Heart left ventricle (tissue), 16 donors: ENCODE measurements at regions not wholly inside any gene's neighbourhood (a gene's known extent, or its start where the extent isn't known, plus 50 kb on each side); places are given as distances from the start of the nearest gene placed in this dataset.

Source experiments
- ATAC-seq, 4 donors: fragments of 200-7000 bp; cut with Tn5 transposase; one replicate each; pipeline ENCODE4 v1.9.1; 2020 to 2022; ENCODE audit warnings: moderate library complexity in 4 of 4, mild to moderate bottlenecking in 3 of 4, moderate number of reproducible peaks in 1 of 4
- DNase-seq, 5 donors: peaks; one replicate each; pipeline ENCODE4 v3.0.0-alpha.2; 2020
- H3K27ac ChIP-seq, 12 donors: fragments of 200-600 bp; sonication (generic) in 4 of 12; one replicate each; pipeline versions ENCODE4 v1.5.0 to v1.8.0; 2016 to 2022; ENCODE audit warnings: mild to moderate bottlenecking in 2 of 12
- H3K27me3 ChIP-seq, 9 donors: fragments of 200-600 bp; sonication (generic) in 2 of 9; one replicate each; pipeline versions ENCODE4 v1.5.1 to v1.8.0; 2016 to 2022; ENCODE audit warnings: mild to moderate bottlenecking in 3 of 9
- H3K36me3 ChIP-seq, 9 donors: fragments of 200-600 bp; sonication (generic) in 2 of 9; one replicate each; pipeline versions ENCODE4 v1.5.0 to v1.8.0; 2018 to 2022; ENCODE audit warnings: mild to moderate bottlenecking in 2 of 9
- H3K4me1 ChIP-seq, 12 donors: fragments of 200-600 bp; sonication (generic) in 4 of 12; one replicate each; pipeline versions ENCODE4 v1.5.0 to v1.8.0; 2016 to 2022; ENCODE audit warnings: mild to moderate bottlenecking in 3 of 12
- H3K4me3 ChIP-seq, 12 donors: fragments of 200-600 bp; sonication (generic) in 4 of 12; one replicate each; pipeline versions ENCODE4 v1.5.0 to v1.8.0; 2017 to 2022; ENCODE audit warnings: mild to moderate bottlenecking in 9 of 12, moderate library complexity in 4 of 12
- H3K9me3 ChIP-seq, 12 donors: fragments of 200-600 bp; sonication (generic) in 4 of 12; one replicate each; pipeline versions ENCODE4 v1.5.0 to v1.8.0; 2016 to 2022; ENCODE audit warnings: mild to moderate bottlenecking in 1 of 12
- POLR2A ChIP-seq, 2 donors: fragments of 450-650 bp; IDR thresholded peaks; one replicate each; pipeline ENCODE4 v1.6.1; 2017; ENCODE audit warnings: antibody characterized with exemption in 2 of 2, mild to moderate bottlenecking in 2 of 2, moderate library complexity in 2 of 2
- WGBS, 4 donors: extraction: QIAGEN DNeasy Blood & Tissue Kit in 2 of 4; methylation state at CpG; one replicate each; pipeline versions ENCODE4 v1.1.5 to v1.1.7; 2013 to 2018; 5-methylcytosine and 5-hydroxymethylcytosine counted together
- intact Hi-C, 10 donors: fragments of 100-400 bp; cut with DNase I; formaldehyde crosslinking; loops; one replicate each; pipeline versions ENCODE4 v1.11.1 to v1.14.2; 2022
- TF ChIP-seq, protein P1 (sequence below), 12 donors: fragments of 200-600 bp; sonication (generic) in 4 of 12; IDR thresholded peaks; one replicate each; pipeline versions ENCODE4 v1.5.0 to v1.8.0; 2018 to 2022; ENCODE audit warnings: antibody characterized with exemption in 12 of 12, mild to moderate bottlenecking in 5 of 12
- donor health status: ischemic (EF 13 %, LVEDD 7.1; RV severe dilation, severe dysfunction).
- donor health status: healthy with polysubstance abuse.
- donor health status: DM: no; HTN: yes; CAD: no.
- donor health status: DM: no; HTN: no; CAD: no.
- donor health status: ischemic (EF 25% LVEDD 6.9; RV normal size, moderate dysfunction).
- donor health status: ischemic (EF 25% LVEDD 5.7; RV mildly dilated, moderate dysfunction).
- donor health status: healthy.
- donor health status: DM: yes; HTN: yes; CAD: no.
- donor health status: ischemic (EF 35%, LVEDD 5.7; RV mildly dilated, moderate dysfunction).
- donor health status: nonischemic (EF 11% LVEDD 7.7; RV severe dilation, severe dysfunction).
- donor health status: DM: yes; HTN: yes; CAD: no.
- donor health status: PGD.
- donor health status: ischemic (EF 29% LVEDD 5.4; RV normal size, mild dysfunction).
- donor health status: nonischemic (EF 23%, LVEDD 6.1; RV moderate dilation, normal function).

DNA sequence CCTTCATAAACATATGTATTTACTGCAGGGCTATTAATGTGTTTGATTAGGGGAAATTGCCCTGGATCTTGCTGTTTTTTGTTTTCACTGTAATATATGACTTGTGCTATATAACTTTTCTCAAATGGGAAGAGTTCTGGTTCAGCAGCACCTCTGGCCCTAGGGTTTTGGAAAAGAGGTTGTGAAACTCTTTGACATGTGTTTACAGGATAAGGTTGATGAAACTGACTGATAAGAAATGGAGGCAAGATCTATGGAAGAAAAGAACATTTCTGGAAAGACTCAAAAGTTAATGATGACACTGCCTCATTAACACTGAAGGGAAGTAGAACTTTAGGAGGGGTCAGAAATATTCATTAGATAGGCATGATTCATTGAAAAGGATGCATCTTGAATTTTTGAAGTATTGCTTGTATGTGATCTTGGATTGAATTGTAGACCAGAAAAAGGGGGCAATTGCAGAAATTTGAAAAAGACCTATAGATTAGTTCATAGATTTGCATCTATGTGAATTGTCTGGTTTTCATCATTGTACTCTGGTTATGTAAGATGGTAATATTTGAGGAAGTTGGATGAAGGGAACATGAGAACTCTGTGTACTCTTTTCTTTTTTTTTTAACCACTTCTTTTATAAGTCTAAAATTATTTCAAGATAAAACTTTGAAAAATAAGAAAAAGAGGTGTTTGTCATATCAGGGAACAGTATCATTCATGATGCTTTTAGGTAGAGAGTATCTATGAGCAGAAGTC, 54.0 kb downstream of the UTRN start:
- ATAC-seq, result no peak
- intact Hi-C loops, result no loop called here

DNA sequence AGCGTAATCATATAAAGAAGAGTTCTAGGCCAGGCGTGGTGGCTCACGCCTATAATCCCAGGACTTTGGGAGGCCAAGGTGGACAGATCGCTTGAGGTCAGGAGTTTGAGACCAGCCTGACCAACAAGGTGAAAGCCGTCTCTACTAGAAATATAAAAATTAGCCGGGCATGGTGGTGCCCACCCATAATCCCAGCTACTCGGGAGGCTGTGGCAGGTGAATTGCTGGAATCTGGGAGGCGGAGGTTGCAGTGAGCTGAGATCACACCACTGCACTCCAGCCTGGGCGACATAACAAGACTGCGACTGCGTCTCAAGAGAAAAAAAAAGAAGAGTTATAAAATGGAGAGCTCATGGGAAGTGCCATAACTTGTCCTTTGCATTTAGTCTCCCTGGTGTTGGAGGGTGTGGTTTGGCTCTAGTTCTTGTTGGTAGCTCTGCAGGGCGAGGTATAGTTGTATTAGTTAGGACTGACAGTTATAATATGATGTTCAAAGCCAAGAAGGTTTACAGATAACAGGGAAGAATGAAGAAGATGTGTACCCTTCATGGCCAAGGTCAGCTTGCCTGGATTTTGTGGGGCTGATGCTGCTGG, 54.8 kb downstream of the UTRN start:
- intact Hi-C loops, result loop anchor here in 5 of 10 donors (5.0 to 10.0 kb wide), 4 partner anchors 37 to 55 kb away; partner anchors contain the start of gene UTRN (in 3 of the 5)
- 92 to 95% (median 93%) methylated on average over 12 of the region's 12 CpGs for WGBS, 4 donors
- Histone ChIP-seq H3K4me1 (peaks cover 3 to 95% (median 68%) of the 10 kb centered on the region in 12 donors), H3K9me3 (no peaks in the 10 kb centered on the region), H3K27ac (peak overlapping the region in 4 of 12 donors; percentile 1 to 65 (median 11)), H3K36me3 (no peaks in the 10 kb centered on the region), H3K4me3 (no peak overlapping the region), H3K27me3 (no peaks in the 10 kb centered on the region)
- no peak for ATAC-seq
- TF ChIP-seq, protein P1, sequence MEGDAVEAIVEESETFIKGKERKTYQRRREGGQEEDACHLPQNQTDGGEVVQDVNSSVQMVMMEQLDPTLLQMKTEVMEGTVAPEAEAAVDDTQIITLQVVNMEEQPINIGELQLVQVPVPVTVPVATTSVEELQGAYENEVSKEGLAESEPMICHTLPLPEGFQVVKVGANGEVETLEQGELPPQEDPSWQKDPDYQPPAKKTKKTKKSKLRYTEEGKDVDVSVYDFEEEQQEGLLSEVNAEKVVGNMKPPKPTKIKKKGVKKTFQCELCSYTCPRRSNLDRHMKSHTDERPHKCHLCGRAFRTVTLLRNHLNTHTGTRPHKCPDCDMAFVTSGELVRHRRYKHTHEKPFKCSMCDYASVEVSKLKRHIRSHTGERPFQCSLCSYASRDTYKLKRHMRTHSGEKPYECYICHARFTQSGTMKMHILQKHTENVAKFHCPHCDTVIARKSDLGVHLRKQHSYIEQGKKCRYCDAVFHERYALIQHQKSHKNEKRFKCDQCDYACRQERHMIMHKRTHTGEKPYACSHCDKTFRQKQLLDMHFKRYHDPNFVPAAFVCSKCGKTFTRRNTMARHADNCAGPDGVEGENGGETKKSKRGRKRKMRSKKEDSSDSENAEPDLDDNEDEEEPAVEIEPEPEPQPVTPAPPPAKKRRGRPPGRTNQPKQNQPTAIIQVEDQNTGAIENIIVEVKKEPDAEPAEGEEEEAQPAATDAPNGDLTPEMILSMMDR (IDR thresholded peaks at IDR 0.05), result no peak
- TF ChIP-seq POLR2A (IDR thresholded peaks at IDR 0.05), result no peak
- DNase-seq, result no peak

More for the DNA sequence above, 54.0 kb downstream of the UTRN start:
- H3K27ac ChIP-seq, result peak overlapping the region in 2 of 12 donors; percentile 20 to 65
- H3K4me1 ChIP-seq, result peaks cover 3 to 94% (median 71%) of the 10 kb centered on the region in 12 donors
- no peak for DNase-seq
- no peak overlapping the region for H3K4me3 ChIP-seq
- no peaks in the 10 kb centered on the region for H3K36me3 ChIP-seq
- no peaks in the 10 kb centered on the region for H3K9me3 ChIP-seq
- no peak for TF ChIP-seq POLR2A (IDR thresholded peaks at IDR 0.05)
- TF ChIP-seq, protein P1 (IDR thresholded peaks at IDR 0.05), result no peak
- H3K27me3 ChIP-seq, result no peaks in the 10 kb centered on the region

DNA sequence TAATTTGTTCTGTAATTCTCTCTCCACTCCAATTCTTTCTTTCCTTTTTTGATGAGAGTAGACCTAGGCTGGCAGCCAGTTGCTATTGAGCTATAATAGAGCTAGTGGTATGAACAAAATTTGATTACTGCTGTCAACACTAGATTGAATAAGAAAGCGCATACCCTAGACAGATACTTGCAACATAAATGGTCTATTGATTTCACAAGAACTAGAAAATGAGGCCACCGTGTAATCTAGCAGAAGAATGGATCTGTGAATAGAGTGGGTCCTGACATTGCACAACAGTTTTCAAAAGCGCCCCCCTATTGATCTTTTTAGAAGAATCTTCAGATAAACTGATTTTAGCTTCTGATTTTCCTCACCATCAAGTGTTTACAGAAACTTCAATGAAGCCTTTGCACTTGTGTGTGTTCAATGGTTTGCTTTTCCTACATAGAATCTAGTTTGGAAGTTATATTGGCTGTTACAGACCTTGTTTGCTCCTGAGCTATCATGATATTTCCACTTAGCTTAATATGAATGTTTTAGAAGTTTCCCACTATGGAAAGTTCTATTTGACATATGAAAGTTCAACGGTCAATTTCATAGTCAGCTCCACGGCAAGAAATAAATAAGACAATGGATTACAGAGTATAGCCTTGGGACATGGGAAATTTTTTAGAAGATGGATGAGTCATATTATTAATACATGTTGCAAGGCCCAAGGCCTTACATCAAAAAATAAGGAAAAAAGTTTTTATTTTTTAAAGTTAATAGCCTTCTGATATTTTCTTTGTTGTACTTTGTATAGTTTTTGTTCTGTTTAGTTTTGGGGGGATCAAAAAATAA, 55.6 kb downstream of the UTRN start:
- Histone ChIP-seq H3K4me1 (peaks cover 3 to 95% (median 65%) of the 10 kb centered on the region in 12 donors), H3K27ac (peak overlapping the region in 2 of 12 donors; percentile 1 to 65), H3K27me3 (no peaks in the 10 kb centered on the region), H3K9me3 (no peaks in the 10 kb centered on the region), H3K36me3 (no peaks in the 10 kb centered on the region), H3K4me3 (no peak overlapping the region)
- no peak for DNase-seq
- peak in 2 of 4 donors; percentile 24 to 30 for ATAC-seq
- intact Hi-C loops, result loop anchor here in 5 of 10 donors (5.0 to 10.0 kb wide), 4 partner anchors 37 to 56 kb away; partner anchors contain the start of gene UTRN (in 3 of the 5)
- no peak for TF ChIP-seq POLR2A (IDR thresholded peaks at IDR 0.05)
- TF ChIP-seq, protein P1 (IDR thresholded peaks at IDR 0.05), result no peak
- 67 to 71% (median 68%) methylated on average over 5 of the region's 5 CpGs for WGBS, 4 donors
